ENCODE measurements at regions not wholly inside any gene's neighbourhood (a gene's known extent, or its start where the extent isn't known, plus 50 kb on each side); places are given as distances from the start of the nearest gene placed in this dataset.

DNA sequence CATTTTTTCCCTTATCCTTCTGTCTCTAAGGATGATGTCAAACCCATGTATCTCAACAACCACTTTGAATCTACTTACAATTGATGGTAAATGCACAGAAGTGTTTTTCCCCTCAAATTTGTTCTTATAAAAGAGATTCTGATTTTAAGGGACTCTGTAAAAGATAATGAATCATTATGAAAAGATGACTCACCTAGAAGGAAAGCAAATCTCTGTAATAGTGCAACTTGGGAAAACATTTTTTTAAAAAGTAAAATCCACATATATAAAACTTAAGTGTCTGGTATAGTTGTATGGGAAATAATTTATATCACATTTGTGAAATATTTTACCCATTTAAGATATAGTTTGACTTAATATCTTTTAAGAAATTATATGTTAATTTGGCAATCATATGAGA lies 137.0 kb downstream of the TINAG start:
- H3F3A ChIP-seq (replicated peaks; ENCODE audit: low read depth), result no peaks in the 10 kb centered on the region
- no peaks in the 10 kb centered on the region for H3K79me2 ChIP-seq (replicated peaks; ENCODE audit: insufficient read depth)
- no peak for TF ChIP-seq JUNB (IDR thresholded peaks at IDR 0.05; ENCODE audit: unreplicated experiment)
- TF ChIP-seq, protein P1, sequence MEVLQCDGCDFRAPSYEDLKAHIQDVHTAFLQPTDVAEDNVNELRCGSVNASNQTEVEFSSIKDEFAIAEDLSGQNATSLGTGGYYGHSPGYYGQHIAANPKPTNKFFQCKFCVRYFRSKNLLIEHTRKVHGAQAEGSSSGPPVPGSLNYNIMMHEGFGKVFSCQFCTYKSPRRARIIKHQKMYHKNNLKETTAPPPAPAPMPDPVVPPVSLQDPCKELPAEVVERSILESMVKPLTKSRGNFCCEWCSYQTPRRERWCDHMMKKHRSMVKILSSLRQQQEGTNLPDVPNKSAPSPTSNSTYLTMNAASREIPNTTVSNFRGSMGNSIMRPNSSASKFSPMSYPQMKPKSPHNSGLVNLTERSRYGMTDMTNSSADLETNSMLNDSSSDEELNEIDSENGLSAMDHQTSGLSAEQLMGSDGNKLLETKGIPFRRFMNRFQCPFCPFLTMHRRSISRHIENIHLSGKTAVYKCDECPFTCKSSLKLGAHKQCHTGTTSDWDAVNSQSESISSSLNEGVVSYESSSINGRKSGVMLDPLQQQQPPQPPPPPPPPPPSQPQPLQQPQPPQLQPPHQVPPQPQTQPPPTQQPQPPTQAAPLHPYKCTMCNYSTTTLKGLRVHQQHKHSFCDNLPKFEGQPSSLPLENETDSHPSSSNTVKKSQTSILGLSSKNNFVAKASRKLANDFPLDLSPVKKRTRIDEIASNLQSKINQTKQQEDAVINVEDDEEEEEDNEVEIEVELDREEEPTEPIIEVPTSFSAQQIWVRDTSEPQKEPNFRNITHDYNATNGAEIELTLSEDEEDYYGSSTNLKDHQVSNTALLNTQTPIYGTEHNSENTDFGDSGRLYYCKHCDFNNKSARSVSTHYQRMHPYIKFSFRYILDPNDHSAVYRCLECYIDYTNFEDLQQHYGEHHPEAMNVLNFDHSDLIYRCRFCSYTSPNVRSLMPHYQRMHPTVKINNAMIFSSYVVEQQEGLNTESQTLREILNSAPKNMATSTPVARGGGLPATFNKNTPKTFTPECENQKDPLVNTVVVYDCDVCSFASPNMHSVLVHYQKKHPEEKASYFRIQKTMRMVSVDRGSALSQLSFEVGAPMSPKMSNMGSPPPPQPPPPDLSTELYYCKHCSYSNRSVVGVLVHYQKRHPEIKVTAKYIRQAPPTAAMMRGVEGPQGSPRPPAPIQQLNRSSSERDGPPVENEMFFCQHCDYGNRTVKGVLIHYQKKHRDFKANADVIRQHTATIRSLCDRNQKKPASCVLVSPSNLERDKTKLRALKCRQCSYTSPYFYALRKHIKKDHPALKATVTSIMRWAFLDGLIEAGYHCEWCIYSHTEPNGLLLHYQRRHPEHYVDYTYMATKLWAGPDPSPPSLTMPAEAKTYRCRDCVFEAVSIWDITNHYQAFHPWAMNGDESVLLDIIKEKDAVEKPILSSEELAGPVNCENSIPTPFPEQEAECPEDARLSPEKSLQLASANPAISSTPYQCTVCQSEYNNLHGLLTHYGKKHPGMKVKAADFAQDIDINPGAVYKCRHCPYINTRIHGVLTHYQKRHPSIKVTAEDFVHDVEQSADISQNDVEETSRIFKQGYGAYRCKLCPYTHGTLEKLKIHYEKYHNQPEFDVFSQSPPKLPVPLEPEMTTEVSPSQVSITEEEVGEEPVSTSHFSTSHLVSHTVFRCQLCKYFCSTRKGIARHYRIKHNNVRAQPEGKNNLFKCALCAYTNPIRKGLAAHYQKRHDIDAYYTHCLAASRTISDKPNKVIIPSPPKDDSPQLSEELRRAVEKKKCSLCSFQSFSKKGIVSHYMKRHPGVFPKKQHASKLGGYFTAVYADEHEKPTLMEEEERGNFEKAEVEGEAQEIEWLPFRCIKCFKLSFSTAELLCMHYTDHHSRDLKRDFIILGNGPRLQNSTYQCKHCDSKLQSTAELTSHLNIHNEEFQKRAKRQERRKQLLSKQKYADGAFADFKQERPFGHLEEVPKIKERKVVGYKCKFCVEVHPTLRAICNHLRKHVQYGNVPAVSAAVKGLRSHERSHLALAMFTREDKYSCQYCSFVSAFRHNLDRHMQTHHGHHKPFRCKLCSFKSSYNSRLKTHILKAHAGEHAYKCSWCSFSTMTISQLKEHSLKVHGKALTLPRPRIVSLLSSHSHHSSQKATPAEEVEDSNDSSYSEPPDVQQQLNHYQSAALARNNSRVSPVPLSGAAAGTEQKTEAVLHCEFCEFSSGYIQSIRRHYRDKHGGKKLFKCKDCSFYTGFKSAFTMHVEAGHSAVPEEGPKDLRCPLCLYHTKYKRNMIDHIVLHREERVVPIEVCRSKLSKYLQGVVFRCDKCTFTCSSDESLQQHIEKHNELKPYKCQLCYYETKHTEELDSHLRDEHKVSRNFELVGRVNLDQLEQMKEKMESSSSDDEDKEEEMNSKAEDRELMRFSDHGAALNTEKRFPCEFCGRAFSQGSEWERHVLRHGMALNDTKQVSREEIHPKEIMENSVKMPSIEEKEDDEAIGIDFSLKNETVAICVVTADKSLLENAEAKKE (CRISPR knock-in tag; IDR thresholded peaks at IDR 0.05), result no peak
- TF ChIP-seq, protein P2, sequence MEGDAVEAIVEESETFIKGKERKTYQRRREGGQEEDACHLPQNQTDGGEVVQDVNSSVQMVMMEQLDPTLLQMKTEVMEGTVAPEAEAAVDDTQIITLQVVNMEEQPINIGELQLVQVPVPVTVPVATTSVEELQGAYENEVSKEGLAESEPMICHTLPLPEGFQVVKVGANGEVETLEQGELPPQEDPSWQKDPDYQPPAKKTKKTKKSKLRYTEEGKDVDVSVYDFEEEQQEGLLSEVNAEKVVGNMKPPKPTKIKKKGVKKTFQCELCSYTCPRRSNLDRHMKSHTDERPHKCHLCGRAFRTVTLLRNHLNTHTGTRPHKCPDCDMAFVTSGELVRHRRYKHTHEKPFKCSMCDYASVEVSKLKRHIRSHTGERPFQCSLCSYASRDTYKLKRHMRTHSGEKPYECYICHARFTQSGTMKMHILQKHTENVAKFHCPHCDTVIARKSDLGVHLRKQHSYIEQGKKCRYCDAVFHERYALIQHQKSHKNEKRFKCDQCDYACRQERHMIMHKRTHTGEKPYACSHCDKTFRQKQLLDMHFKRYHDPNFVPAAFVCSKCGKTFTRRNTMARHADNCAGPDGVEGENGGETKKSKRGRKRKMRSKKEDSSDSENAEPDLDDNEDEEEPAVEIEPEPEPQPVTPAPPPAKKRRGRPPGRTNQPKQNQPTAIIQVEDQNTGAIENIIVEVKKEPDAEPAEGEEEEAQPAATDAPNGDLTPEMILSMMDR (conservative IDR thresholded peaks at IDR 0.05; ENCODE audit: low read depth in 2 of 2), result no peak
- H4K20me1 ChIP-seq (replicated peaks; ENCODE audit: insufficient read depth), result no peaks in the 10 kb centered on the region
- H3K4me1 Mint-ChIP-seq, result no peaks in the 10 kb centered on the region; the same call in 2 of the 3 replicates
- no peaks in the 10 kb centered on the region; the same call in 1 of the 3 replicates for H3K9me3 Mint-ChIP-seq
- no peak for ATAC-seq
- H3K9me2 ChIP-seq (ENCODE audit: insufficient read depth), result peaks cover 12% of the 10 kb centered on the region; the same call in 1 of the 2 replicates
- no peak overlapping the region for H3K27ac Mint-ChIP-seq
- peaks cover 3% of the 10 kb centered on the region for H3K27me3 Mint-ChIP-seq (ENCODE audit: insufficient read depth, low read depth, poor library complexity)
- no peak overlapping the region for H3K4me3 Mint-ChIP-seq
- H2AFZ ChIP-seq, result no peak overlapping the region
- no peaks in the 10 kb centered on the region for H3K36me3 ChIP-seq (ENCODE audit: insufficient read depth)
- no peaks in the 10 kb centered on the region for H3K4me1 ChIP-seq (ENCODE audit: insufficient read depth)
- no peaks in the 10 kb centered on the region for H3K36me3 Mint-ChIP-seq (ENCODE audit: low read depth)
- no peak overlapping the region for H3K27ac ChIP-seq (ENCODE audit: low read depth)
- H3K4me2 ChIP-seq, result no peak overlapping the region
- no peaks in the 10 kb centered on the region for H3K27me3 ChIP-seq (ENCODE audit: insufficient read depth)
- no peak for DNase-seq (ENCODE audit: low spot score)
- H3K4me3 ChIP-seq, result no peak overlapping the region

DNA sequence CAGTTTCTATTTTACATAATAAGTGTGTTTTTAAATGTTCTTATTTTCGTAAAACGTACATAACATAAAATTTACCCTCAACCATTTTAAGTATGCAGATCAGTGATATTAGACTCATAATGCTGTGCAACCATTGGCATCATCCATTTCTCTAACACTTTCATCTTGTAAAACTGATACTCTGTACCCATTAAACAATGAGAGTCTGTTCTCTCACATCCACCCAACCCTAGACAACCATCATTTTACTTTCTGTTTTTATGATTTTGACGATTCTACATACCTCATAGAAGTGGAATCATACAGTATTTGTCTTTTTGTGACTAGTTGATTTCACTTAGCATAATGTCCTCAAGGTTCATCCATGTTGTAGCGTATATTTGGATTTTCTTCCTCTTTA lies 140.4 kb downstream of the TINAG start:
- Mint-ChIP-seq H3K9me3 (peaks cover 11% of the 10 kb centered on the region), H3K27me3 (ENCODE audit: insufficient read depth, low read depth, poor library complexity) (no peaks in the 10 kb centered on the region)
- ATAC-seq, result no peak

More for the DNA sequence above, 140.4 kb downstream of the TINAG start:
- H3F3A ChIP-seq (replicated peaks; ENCODE audit: low read depth), result no peaks in the 10 kb centered on the region
- Mint-ChIP-seq H3K27ac (no peak overlapping the region), H3K36me3 (ENCODE audit: low read depth) (peaks cover 11% of the 10 kb centered on the region), H3K4me3 (no peak overlapping the region), H3K4me1 (no peaks in the 10 kb centered on the region; the same call in 2 of the 3 replicates)
- H3K27me3 ChIP-seq (ENCODE audit: insufficient read depth), result no peaks in the 10 kb centered on the region
- TF ChIP-seq ZNF331 (CRISPR knock-in tag; IDR thresholded peaks at IDR 0.05; ENCODE audit: low read depth), result no peak
- TF ChIP-seq, protein P2 (conservative IDR thresholded peaks at IDR 0.05; ENCODE audit: low read depth in 2 of 2), result no peak
- no peak for TF ChIP-seq EZH2phosphoT487 (IDR thresholded peaks at IDR 0.05; ENCODE audit: unreplicated experiment)
- H3K36me3 ChIP-seq (ENCODE audit: insufficient read depth), result no peaks in the 10 kb centered on the region
- no peak overlapping the region for H3K4me2 ChIP-seq
- H3K4me3 ChIP-seq, result no peak overlapping the region
- no peak for DNase-seq (ENCODE audit: low spot score)
- no peaks in the 10 kb centered on the region for H4K20me1 ChIP-seq (replicated peaks; ENCODE audit: insufficient read depth)
- H3K79me2 ChIP-seq (replicated peaks; ENCODE audit: insufficient read depth), result no peaks in the 10 kb centered on the region
- no peak overlapping the region for H3K27ac ChIP-seq (ENCODE audit: low read depth)
- H3K4me1 ChIP-seq (ENCODE audit: insufficient read depth), result no peaks in the 10 kb centered on the region
- no peak overlapping the region for H2AFZ ChIP-seq
- H3K9me2 ChIP-seq (ENCODE audit: insufficient read depth), result no peaks in the 10 kb centered on the region; the same call in 1 of the 2 replicates
